ENCODE measurements at regions not wholly inside any gene's neighbourhood (a gene's known extent, or its start where the extent isn't known, plus 50 kb on each side); places are given as distances from the start of the nearest gene placed in this dataset.

DNA sequence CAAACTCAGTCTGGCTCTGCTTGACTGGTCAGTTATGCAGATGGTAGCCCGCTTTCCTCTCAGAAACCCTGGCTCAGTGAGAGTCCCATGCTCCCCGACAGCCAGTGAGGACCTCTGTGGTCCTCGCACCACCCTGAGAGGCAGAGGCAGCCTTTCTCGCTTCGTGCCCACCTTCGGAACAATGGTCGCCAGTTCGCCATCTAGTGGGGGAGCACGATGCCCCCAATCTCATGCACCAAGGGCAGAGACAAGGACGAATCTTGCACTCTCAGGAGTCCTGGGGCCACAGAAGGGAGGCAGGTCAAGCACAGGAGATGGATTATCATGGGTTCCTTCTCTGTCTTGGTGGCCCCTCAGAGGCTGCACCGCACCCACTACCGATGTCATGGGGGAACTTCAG is 75.2 kb downstream of the RHCG start:
- no peak for ATAC-seq (ENCODE audit: poor library complexity)
- DNase-seq: no peak
- intact Hi-C loops (cut with DNase I): no loop called here

- ATAC-seq (ENCODE audit: poor library complexity) (no peak), DNase-seq (peak; percentile 58)
- intact Hi-C loops (cut with DNase I): no loop called here
Observed at GRCh38 chr15:89419370-89419984, 76.9 kb downstream of the RHCG start.

DNA sequence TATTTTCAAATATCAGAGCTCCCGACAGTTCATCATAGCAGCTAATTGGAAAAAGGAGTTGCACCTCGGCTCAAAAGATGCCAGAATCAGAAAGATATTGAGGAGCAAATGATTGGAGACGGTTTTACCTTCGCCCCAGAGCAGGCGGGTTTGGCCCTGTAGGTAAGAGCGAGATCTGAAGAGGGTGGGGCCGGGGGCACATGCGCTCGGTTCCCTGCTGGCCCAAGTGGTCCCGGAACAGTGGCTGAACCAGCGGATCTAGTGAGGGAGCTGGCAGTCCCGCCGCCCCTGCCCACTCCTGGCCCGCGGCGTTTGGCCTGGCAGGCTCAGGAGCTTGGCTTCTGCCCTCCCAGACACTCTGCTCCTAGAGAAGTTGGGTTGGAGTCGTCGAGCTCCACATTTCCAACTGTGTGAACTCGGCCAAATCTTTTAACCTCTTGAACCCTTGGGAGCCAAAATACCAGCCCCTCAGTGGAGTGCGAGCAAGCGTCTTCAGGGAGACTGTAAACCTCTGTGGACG is 79.1 kb downstream of the RHCG start:
- ATAC-seq (ENCODE audit: poor library complexity) (no peak), DNase-seq (no peak)
- intact Hi-C loops (cut with DNase I): no loop called here

DNA sequence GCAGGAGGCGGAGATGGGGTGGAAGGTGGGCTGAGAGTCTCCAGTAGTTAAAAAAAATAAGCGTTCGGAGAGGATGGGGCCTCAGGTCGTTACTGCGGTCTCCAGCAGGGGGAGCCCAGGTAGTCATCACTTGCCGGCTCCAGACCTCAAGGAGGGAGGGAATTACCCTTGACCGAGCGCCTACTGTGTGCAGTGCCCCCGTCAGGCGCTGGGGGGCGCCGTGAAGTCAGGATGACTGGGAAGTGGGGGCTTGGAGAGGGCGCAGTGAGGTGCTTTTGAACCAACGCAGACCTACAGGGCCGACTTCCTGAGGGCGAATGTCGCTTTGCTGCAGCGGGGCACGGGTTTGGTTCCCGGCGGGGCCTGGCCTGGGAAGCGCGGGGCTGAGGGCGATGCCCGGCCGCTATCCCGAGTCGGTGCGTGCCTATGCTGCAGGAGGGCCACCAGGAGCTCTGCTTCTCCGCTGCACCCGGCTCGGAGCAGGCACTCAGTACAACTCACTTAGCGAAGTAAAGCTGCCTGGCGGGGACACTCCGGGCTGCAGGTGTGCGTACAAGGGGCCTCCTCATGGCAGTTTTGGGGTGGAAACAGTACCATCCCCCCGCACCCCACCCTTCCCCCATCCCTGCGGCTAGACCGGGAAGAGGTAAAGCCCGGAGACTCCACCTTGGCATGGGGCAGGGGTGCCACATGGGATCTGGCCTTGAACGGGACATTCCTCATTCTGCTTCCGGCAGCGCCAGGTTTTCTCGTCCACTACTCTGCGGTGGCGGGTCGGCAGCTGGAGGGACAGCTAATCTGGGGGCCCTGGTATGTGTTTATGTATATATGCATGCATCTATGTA is 79.8 kb downstream of the RHCG start:
- intact Hi-C loops (cut with DNase I): no loop called here
- DNase-seq (peak; percentile 59), ATAC-seq (ENCODE audit: poor library complexity) (peak; percentile 64)

GRCh38 chr15:89414571-89414970 is 79.9 kb upstream of the POLG start:
- ATAC-seq (ENCODE audit: poor library complexity) (no peak), DNase-seq (no peak)
- intact Hi-C loops (cut with DNase I): no loop called here

- no peak for ATAC-seq (ENCODE audit: poor library complexity)
- DNase-seq: no peak
- intact Hi-C loops (cut with DNase I): no loop called here
Observed at GRCh38 chr15:89413877-89414276, 79.3 kb upstream of the POLG start.

DNA sequence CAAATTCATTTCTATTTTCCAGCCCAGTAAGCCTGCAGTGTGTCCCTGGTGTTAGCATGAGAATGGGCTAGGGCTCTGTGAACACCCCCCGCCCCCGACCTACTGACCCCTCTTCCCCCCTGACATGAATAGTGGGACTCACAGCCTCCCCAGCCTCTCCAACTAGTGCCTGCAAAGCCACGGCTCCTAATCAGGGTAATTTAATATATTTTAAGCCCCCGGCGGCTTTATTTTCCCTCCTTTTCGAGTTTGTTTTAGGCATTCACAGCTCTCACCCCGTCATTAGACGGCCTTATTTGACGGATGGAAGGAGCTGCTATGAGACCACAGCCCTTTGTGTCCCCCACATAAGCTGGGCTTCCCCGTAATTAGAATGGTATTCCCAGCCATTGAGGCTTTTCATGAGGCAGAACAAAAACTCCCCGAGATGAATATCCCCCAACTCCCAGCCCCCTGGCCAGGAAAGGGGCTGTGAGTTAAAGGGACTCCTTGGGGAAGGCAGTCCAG is 78.3 kb upstream of the POLG start:
- intact Hi-C loops (cut with DNase I): no loop called here
- no peak for ATAC-seq (ENCODE audit: poor library complexity)

GRCh38 chr15:89410039-89410435 is 75.4 kb upstream of the POLG start:
- DNase-seq: no peak

More for the DNA sequence above, 78.3 kb upstream of the POLG start:
- no peak for DNase-seq

DNA sequence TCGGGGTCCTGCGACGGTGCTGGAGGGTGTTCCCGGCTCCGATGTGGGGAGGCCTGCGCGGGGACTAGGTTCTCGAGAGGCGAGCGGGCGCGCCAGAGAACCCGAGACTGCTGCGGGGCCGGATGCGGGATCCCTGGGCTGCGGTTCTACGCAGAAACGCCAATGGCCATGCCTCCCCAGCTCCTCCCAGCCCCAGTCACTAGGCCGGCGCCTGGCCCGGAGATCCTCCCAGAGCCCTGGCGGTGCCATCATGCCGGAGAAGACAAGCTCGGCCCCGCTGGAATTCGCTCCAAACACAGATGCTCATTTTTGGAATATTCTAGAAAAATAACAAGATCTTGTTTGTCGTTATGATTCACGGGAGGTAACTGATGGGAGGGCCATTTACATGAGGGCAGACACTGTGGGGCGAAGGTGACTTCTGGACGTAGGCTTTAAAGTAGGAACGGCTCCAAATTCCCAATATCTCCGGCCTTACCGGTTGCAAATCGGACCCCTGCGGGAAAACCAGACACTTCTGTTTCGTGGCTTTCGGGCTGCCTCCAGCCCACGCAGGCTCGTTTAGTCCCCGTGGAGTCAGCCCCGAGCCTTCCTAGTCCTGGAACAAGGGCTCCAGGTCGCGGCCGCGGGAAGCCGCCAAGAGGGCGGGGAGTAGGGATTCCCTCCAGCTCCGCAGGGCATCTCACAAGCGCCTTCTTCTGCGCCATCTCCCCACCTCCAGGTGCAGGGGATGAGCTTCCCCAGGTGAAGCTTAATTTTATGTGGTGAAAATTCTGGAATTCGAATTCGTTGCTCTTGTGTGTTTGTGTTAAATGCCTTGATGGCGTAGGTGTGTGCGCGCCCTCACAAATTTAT is 74.8 kb upstream of the POLG start:
- intact Hi-C loops (cut with DNase I): no loop called here
- DNase-seq: no peak
- ATAC-seq (ENCODE audit: poor library complexity): no peak

More at GRCh38 chr15:89410039-89410435, 75.4 kb upstream of the POLG start:
- intact Hi-C loops (cut with DNase I): no loop called here
- no peak for ATAC-seq (ENCODE audit: poor library complexity)

- ATAC-seq (ENCODE audit: poor library complexity) (no peak), DNase-seq (no peak)
- intact Hi-C loops (cut with DNase I): no loop called here
Observed at GRCh38 chr15:89408372-89409183, 74.0 kb upstream of the POLG start.

DNA sequence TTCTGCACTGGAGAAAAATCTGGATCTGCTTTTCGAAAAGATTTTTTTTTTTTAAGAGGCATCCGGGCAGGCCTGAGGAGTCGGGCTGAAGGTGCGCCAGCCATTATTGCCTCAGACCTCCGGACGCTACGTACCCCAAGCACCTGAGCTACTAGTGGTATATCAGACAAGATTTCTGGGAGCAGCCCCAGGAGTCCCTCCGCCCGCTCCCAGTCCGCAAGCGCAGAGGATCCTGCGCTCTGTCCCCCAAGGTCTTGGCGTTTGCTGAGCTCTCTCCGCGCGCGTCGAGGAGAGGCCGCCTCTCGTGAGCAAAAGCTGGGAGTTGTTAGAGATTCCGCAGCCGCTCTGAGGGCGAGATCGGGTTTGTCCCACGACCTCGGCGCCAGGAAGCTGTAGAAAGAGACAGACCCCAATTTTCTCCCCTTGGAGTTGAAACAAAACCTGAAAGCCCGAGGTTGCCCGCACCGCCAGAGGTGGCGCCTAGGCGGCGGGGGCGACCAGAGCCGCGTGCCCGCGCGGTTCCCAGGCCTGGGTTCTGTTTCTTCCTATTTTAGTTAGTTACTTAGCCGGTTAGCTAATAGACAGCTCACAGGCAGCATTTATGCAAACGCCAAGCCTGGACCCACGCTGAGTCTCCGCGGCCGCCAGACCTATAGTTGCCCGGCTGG is 72.5 kb upstream of the POLG start:
- ATAC-seq (ENCODE audit: poor library complexity) (no peak), DNase-seq (no peak)
- intact Hi-C loops (cut with DNase I): no loop called here

GRCh38 chr15:89406218-89406939 is 71.8 kb upstream of the POLG start:
- intact Hi-C loops (cut with DNase I): no loop called here
- DNase-seq: no peak
- no peak for ATAC-seq (ENCODE audit: poor library complexity)

- DNase-seq: no peak
- intact Hi-C loops (cut with DNase I): no loop called here
- no peak for ATAC-seq (ENCODE audit: poor library complexity)
Observed at GRCh38 chr15:89405494-89405893, 70.9 kb upstream of the POLG start.

GRCh38 chr15:89404023-89404422 is 69.4 kb upstream of the POLG start:
- ATAC-seq (ENCODE audit: poor library complexity): no peak
- intact Hi-C loops (cut with DNase I): no loop called here
- DNase-seq: no peak

DNA sequence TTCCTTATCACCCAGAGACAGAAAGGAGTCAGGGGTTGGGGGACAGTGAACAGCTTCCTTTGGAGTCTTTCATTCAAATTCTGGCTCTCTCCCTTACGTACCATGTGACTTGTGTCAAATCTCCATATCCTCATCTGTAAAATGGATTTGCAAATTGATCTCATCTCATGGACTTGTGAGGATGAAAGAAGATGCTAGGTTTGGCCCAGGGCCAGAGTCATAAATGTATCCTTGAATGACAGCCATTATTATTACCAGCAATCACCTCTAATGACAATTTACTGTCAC is 67.8 kb upstream of the POLG start:
- no peak for ATAC-seq (ENCODE audit: poor library complexity)
- intact Hi-C loops (cut with DNase I): no loop called here
- no peak for DNase-seq

DNA sequence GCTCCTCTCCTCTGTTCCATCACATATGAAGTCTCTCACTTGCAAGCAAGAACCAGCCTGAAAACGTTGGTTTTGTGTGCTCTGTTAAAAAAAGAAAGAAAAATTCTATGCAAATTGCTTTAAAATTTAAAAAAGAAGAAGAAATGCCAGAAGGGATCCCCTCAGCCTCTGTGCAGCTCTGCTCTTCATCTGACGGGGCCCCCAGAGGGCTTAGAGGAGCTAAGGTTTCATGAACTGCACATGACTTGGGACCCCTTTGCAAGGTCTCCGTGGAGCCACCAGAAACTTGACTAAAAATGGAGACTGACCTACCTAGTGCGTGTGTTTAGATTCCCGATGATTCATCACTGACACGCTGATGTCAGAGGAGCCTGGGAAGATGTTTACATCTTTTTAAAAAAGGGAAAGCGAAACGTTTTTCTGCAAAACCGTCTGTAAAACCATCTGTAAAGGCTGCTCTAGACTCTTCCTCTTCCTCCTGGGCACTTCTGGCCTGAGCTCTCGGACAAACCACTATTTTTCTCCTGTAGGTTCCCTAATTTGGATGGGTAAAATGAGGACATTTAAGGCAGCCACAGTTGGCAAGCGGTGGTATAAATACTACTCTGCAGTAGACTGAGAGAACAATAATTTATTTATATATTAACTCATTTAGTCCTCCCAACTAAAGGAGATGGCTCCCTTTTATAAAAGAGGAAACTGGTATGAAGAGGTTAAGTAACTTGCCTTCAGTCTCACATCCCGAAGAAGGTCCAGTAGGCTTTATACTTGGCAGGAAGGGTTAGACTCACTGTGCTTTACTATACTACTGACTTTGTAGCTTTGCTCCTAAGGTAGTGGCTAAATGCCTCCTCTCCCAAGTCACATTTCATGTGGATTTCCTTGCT is 67.2 kb upstream of the POLG start:
- intact Hi-C loops (cut with DNase I): no loop called here
- ATAC-seq (ENCODE audit: poor library complexity): no peak
- DNase-seq: no peak
